ENCODE measurements at regions not wholly inside any gene's neighbourhood (a gene's known extent, or its start where the extent isn't known, plus 50 kb on each side); places are given as distances from the start of the nearest gene placed in this dataset.

- TF ChIP-seq CTCF (IDR thresholded peaks at IDR 0.05; ENCODE audit: low read depth, low read length, poor library complexity, severe bottlenecking) (no peak), EZH2phosphoT487 (IDR thresholded peaks at IDR 0.05; ENCODE audit: borderline replicate concordance, low read length) (no peak)
Observed at GRCh38 chr20:43294031-43294430, 104.3 kb upstream of the PTPRT start.
